Hematopoietic multipotent progenitor cell treated with erythropoietin and hydrocortisone succinate and interleukin-3 and kit ligand, for 6 days (in vitro differentiated cells): ENCODE measurements at regions not wholly inside any gene's neighbourhood (a gene's known extent, or its start where the extent isn't known, plus 50 kb on each side); places are given as distances from the start of the nearest gene placed in this dataset.

ENCODE experiments used
- DNase-seq: peaks from one replicate; pipeline ENCODE4 v3.0.0-alpha.2; 2015

GRCh38 chr12:45102818-45103217 lies 51.9 kb upstream of the DBX2 start:
- no peak for DNase-seq

- no peak for DNase-seq
These were observed 55.1 kb upstream of the DBX2 start for GRCh38 chr12:45105996-45106395.

- no peak for DNase-seq
These were observed 61.4 kb upstream of the DBX2 start for GRCh38 chr12:45112306-45112705.

- no peak for DNase-seq
These were observed 70.3 kb upstream of the DBX2 start for GRCh38 chr12:45121224-45121623.

GRCh38 chr12:45122768-45123380 lies 72.0 kb upstream of the DBX2 start:
- peak; percentile 15 for DNase-seq

GRCh38 chr12:45124485-45125155 lies 73.7 kb upstream of the DBX2 start:
- DNase-seq = no peak

- no peak for DNase-seq
These were observed 75.1 kb upstream of the DBX2 start for GRCh38 chr12:45125997-45126396.

- no peak for DNase-seq
These were observed 77.7 kb upstream of the DBX2 start for GRCh38 chr12:45128637-45129036.

- peak; percentile 76 for DNase-seq
These were observed 80.0 kb upstream of the DBX2 start for GRCh38 chr12:45130881-45131281.

GRCh38 chr12:45131506-45131905 lies 80.6 kb upstream of the DBX2 start:
- DNase-seq = no peak

- DNase-seq = no peak
These were observed 77.3 kb upstream of the ANO6 start for GRCh38 chr12:45138609-45139008.

GRCh38 chr12:45148006-45148405 lies 67.9 kb upstream of the ANO6 start:
- no peak for DNase-seq

- DNase-seq = no peak
These were observed 67.3 kb upstream of the ANO6 start for GRCh38 chr12:45148619-45149018.

- DNase-seq = no peak
These were observed 50.6 kb upstream of the ANO6 start for GRCh38 chr12:45165284-45165683.

GRCh38 chr12:45166056-45166455 lies 49.8 kb upstream of the ANO6 start:
- no peak for DNase-seq
